ENCODE measurements at regions not wholly inside any gene's neighbourhood (a gene's known extent, or its start where the extent isn't known, plus 50 kb on each side); places are given as distances from the start of the nearest gene placed in this dataset.

GRCh38 chr1:88376421-88376820, 307.7 kb upstream of the PKN2 start:
- Histone ChIP-seq H3K27ac (no peak overlapping the region), H3K9me3 (no peaks in the 10 kb centered on the region), H3K4me1 (no peaks in the 10 kb centered on the region), H3K36me3 (no peaks in the 10 kb centered on the region), H3K27me3 (replicated peaks in 1 of 7) (no peaks in the 10 kb centered on the region), H3K4me3 (no peak overlapping the region)
- TF ChIP-seq POLR2A (IDR thresholded peaks at IDR 0.05) (no peak), CTCF (IDR thresholded peaks at IDR 0.05 in 8 of 11, conservative IDR thresholded peaks at IDR 0.05 in 3 of 11) (no peak), POLR2AphosphoS5 (IDR thresholded peaks at IDR 0.05) (no peak)
- DNase-seq, result no peak
- intact Hi-C loops (cut with DNase I; ENCODE audit: low total_unique reads), result no loop called here

GRCh38 chr1:88378560-88378959, 305.5 kb upstream of the PKN2 start:
- no peak overlapping the region for H3K27ac ChIP-seq
- no peak overlapping the region for H3K4me3 ChIP-seq
- WGBS, 5 donors, result 43 to 74% (median 69%) methylated on average over 3 of the region's 3 CpGs
- H3K27me3 ChIP-seq (replicated peaks in 1 of 7), result no peaks in the 10 kb centered on the region
- no peak for DNase-seq
- intact Hi-C loops (cut with DNase I; ENCODE audit: low total_unique reads), result no loop called here
- TF ChIP-seq POLR2A (IDR thresholded peaks at IDR 0.05), result no peak
- TF ChIP-seq CTCF (IDR thresholded peaks at IDR 0.05 in 8 of 11, conservative IDR thresholded peaks at IDR 0.05 in 3 of 11), result no peak
- TF ChIP-seq POLR2AphosphoS5 (IDR thresholded peaks at IDR 0.05), result no peak
- H3K9me3 ChIP-seq, result no peaks in the 10 kb centered on the region
- H3K36me3 ChIP-seq, result no peaks in the 10 kb centered on the region
- no peaks in the 10 kb centered on the region for H3K4me1 ChIP-seq

- 67 to 92% (median 83%) methylated on average over 2 of the region's 2 CpGs for WGBS, 5 donors
- no peaks in the 10 kb centered on the region for H3K9me3 ChIP-seq
- no peak overlapping the region for H3K27ac ChIP-seq
- intact Hi-C loops (cut with DNase I; ENCODE audit: low total_unique reads), result no loop called here
- no peak for DNase-seq
- no peaks in the 10 kb centered on the region for H3K27me3 ChIP-seq (replicated peaks in 1 of 7)
- TF ChIP-seq POLR2AphosphoS5 (IDR thresholded peaks at IDR 0.05) (no peak), CTCF (IDR thresholded peaks at IDR 0.05 in 8 of 11, conservative IDR thresholded peaks at IDR 0.05 in 3 of 11) (no peak), POLR2A (IDR thresholded peaks at IDR 0.05) (no peak)
- no peak overlapping the region for H3K4me3 ChIP-seq
- H3K4me1 ChIP-seq, result no peaks in the 10 kb centered on the region
- H3K36me3 ChIP-seq, result no peaks in the 10 kb centered on the region
Observed at GRCh38 chr1:88394958-88395357, 289.1 kb upstream of the PKN2 start.

- Histone ChIP-seq H3K4me1 (no peaks in the 10 kb centered on the region), H3K36me3 (no peaks in the 10 kb centered on the region), H3K4me3 (no peak overlapping the region), H3K27ac (no peak overlapping the region), H3K27me3 (replicated peaks in 1 of 7) (no peaks in the 10 kb centered on the region), H3K9me3 (no peaks in the 10 kb centered on the region)
- intact Hi-C loops (cut with DNase I; ENCODE audit: low total_unique reads), result no loop called here
- TF ChIP-seq POLR2A (IDR thresholded peaks at IDR 0.05) (no peak), POLR2AphosphoS5 (IDR thresholded peaks at IDR 0.05) (no peak), CTCF (IDR thresholded peaks at IDR 0.05 in 8 of 11, conservative IDR thresholded peaks at IDR 0.05 in 3 of 11) (no peak)
- DNase-seq, result no peak
Observed at GRCh38 chr1:88398338-88398737, 285.7 kb upstream of the PKN2 start.
